KOPT-K1 (cell line): ENCODE measurements at regions not wholly inside any gene's neighbourhood (a gene's known extent, or its start where the extent isn't known, plus 50 kb on each side); places are given as distances from the start of the nearest gene placed in this dataset.

Experiments
- H3K27ac ChIP-seq: fragments of 200-600 bp; sonication (generic); 2 replicates; pipeline ENCODE4 v1.5.1; 2016; ENCODE audit warnings: antibody characterized with exemption, mild to moderate bottlenecking, low read depth, low read length; ENCODE audit not compliant: poor library complexity, severe bottlenecking
- H3K36me3 ChIP-seq: fragments of 200-600 bp; sonication (generic); 2 replicates; pipeline ENCODE4 v1.5.1; 2017; ENCODE audit warnings: antibody characterized with exemption, mild to moderate bottlenecking, low read length, moderate library complexity; ENCODE audit not compliant: insufficient read depth
- H3K9me3 ChIP-seq: fragments of 200-600 bp; sonication (generic); 2 replicates; pipeline ENCODE4 v1.5.1; 2017; ENCODE audit warnings: antibody characterized with exemption, low read length, mild to moderate bottlenecking; ENCODE audit not compliant: insufficient read depth, poor library complexity, severe bottlenecking

GRCh38 chr9:99557816-99558215 is 263.9 kb upstream of the NR4A3 start:
- Histone ChIP-seq H3K27ac (no peak overlapping the region), H3K9me3 (no peaks in the 10 kb centered on the region), H3K36me3 (no peaks in the 10 kb centered on the region)

GRCh38 chr9:99559776-99560175 is 261.9 kb upstream of the NR4A3 start:
- no peaks in the 10 kb centered on the region for H3K9me3 ChIP-seq
- no peaks in the 10 kb centered on the region for H3K36me3 ChIP-seq
- H3K27ac ChIP-seq: no peak overlapping the region

DNA sequence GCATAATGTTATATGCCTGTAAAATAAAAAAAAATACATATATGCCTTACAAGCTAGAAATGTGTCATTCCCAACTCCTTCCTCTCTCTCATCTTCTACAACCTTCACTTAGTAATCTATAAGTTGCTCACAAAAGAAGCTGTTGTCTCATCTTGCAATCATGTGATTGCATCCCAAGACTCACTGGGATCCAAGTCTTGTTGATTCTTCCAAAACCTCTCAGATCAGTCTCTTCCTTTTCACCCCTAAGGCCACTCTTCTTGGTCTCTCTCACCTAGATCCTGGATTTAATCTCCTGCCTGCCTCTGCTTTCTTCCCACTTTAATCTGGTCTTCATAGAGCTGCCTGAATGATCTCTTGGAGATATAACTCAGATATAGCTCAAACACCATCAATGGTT is 261.1 kb upstream of the NR4A3 start:
- Histone ChIP-seq H3K36me3 (no peaks in the 10 kb centered on the region), H3K27ac (no peak overlapping the region), H3K9me3 (no peaks in the 10 kb centered on the region)

GRCh38 chr9:99561509-99561917 is 260.2 kb upstream of the NR4A3 start:
- no peaks in the 10 kb centered on the region for H3K9me3 ChIP-seq
- H3K36me3 ChIP-seq: no peaks in the 10 kb centered on the region
- H3K27ac ChIP-seq: no peak overlapping the region

DNA sequence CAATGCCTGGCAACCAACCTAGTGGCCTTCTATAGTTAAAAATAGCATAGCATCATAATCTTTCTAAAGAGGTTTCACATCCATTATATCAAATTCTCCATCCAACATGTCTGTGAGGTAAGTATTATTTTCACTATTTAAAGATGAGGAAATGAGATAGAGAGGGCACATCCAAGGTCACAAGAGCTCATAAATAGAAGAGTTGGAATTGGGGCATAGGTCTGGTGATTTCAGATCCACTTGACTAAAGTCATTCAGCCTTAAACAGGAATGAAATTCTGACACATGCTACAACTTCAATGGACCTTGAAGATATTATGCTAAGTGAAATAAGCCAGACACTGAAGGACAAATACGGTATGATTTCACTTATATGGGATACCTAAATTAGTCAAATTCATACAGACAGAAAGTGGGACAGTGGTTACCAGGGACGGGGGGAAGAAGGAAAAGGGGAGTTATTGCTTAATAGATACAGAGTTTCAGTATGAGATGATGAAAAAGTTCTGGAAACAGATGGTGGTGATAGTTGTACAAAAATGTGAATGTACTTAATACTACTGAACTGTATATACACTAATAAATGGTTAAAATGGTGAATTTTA is 259.6 kb upstream of the NR4A3 start:
- Histone ChIP-seq H3K36me3 (no peaks in the 10 kb centered on the region), H3K27ac (no peak overlapping the region), H3K9me3 (no peaks in the 10 kb centered on the region)

- Histone ChIP-seq H3K9me3 (no peaks in the 10 kb centered on the region), H3K27ac (no peak overlapping the region), H3K36me3 (no peaks in the 10 kb centered on the region)
These were observed 258.3 kb upstream of the NR4A3 start for GRCh38 chr9:99563364-99563763.

GRCh38 chr9:99565203-99565602 is 256.5 kb upstream of the NR4A3 start:
- Histone ChIP-seq H3K27ac (no peak overlapping the region), H3K36me3 (no peaks in the 10 kb centered on the region), H3K9me3 (no peaks in the 10 kb centered on the region)

DNA sequence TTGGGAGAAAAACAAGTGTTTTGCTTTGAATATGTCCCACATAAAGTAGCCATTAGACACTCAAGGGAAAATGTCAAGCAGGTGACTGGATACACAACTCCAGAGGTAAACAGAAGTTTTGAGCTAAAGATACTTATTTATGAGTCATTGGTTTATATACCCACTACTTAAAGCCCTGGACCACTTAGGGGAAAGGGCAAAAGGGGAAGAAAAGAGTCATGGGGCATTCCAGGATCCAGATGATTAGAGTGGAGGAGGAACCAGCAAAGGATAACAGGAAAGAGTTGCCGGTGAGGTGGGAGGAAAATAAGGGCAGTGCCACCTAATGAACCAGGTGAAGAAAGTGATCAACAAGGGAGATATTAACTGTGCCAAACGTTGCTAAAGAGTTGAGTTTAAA is 254.2 kb upstream of the NR4A3 start:
- Histone ChIP-seq H3K36me3 (no peaks in the 10 kb centered on the region), H3K9me3 (no peaks in the 10 kb centered on the region), H3K27ac (no peak overlapping the region)

DNA sequence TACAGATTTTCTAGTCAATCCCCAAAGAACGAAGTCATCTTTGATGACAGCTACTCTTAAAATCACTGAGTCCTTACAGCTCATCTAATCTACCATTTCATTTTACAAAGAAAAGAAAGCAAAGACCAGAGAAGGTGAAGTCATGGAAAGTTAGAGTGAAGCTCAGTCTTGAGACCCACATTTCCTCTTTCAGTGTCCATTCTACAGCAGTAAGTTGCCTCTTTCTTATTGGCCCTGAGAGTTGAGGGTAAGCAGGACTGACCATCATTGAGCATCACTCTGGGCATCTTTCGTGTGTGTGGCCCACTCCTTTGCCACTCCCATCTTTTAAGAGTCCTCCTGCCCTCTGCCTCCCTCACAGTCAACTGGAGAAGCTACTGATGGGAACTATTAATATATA is 251.8 kb upstream of the NR4A3 start:
- Histone ChIP-seq H3K9me3 (no peaks in the 10 kb centered on the region), H3K27ac (no peak overlapping the region), H3K36me3 (no peaks in the 10 kb centered on the region)

DNA sequence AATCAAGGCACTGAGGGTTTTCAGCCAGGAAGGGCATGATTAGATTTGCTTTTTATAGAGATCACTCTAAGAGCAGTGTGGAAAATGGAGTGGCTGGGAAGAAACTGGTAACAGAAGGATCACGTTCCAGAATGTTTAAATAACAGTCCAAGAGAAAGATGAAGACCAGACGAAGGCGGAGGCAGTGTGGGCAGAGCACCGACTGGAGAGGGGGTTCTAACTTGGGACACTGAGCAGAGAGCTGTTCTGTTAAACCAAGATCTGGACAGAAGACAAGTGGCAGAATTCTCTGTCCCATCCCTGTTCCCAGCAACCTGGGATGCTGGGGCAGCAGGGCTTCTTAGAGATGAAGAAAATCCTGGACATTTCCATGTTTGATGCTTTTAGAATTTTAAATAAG is 249.1 kb upstream of the NR4A3 start:
- no peak overlapping the region for H3K27ac ChIP-seq
- no peaks in the 10 kb centered on the region for H3K9me3 ChIP-seq
- H3K36me3 ChIP-seq: no peaks in the 10 kb centered on the region

DNA sequence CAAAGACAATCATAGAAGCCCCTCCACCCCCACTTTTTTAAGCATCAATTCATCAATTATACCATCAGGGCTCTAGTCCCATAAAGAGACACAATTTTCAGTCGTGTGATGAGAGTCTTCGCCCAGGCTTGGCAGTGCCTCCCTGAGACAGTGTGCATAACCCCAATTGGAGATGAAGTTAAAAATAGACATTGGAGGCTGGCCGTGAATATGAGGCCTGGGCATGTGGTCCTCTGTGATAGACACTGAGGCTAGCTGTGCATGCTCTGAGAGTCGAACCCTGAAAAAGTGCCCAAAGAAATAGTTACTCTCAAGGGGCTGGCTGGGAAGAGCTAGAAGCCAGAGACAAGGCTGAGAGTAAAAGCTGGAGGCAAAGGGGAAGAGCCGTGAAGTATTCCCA is 248.6 kb upstream of the NR4A3 start:
- no peaks in the 10 kb centered on the region for H3K9me3 ChIP-seq
- H3K36me3 ChIP-seq: no peaks in the 10 kb centered on the region
- no peak overlapping the region for H3K27ac ChIP-seq

DNA sequence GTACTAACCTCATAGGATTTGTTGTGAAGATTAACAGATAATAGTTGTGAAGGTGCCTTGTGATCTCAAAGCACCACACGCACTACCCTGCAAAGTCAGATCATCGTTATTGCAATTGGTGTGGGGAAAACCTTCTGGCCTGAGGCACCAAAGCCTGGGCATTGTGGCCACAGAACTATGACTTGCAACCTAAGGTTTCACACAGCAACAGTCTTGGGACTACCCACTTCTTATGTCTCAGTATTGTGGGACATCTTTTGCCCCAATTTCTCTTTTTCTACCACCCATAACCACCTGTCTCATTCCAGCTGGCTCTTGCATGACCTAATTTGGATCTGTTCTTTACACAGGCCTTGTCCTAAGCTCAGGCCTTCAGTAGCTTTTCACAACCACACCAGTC is 247.8 kb upstream of the NR4A3 start:
- Histone ChIP-seq H3K27ac (no peak overlapping the region), H3K9me3 (no peaks in the 10 kb centered on the region), H3K36me3 (no peaks in the 10 kb centered on the region)

- no peak overlapping the region for H3K27ac ChIP-seq
- no peaks in the 10 kb centered on the region for H3K9me3 ChIP-seq
- no peaks in the 10 kb centered on the region for H3K36me3 ChIP-seq
These were observed 245.7 kb upstream of the NR4A3 start for GRCh38 chr9:99576002-99576401.

DNA sequence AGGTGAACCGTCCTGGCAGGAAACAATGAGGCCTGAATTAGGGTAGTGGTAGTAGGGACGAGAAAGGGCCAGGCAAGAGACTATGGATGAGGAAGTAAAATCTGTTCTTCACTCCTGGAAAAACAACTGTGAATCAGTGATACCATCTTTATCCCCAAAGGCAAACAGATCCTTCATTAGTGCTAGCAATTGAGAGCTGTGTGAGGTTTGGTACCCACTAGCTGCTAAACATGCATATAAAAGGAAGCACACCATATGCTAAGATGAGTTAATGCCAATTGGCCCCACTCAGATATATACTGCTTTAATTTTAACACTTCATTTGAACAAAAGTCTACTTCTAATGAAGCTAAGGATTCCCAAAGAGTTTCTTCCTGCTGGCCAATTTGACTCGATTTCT is 244.8 kb upstream of the NR4A3 start:
- H3K27ac ChIP-seq: no peak overlapping the region
- H3K9me3 ChIP-seq: no peaks in the 10 kb centered on the region

GRCh38 chr9:99577351-99577750 is 244.3 kb upstream of the NR4A3 start:
- no peaks in the 10 kb centered on the region for H3K9me3 ChIP-seq
- no peak overlapping the region for H3K27ac ChIP-seq
- H3K36me3 ChIP-seq: no peaks in the 10 kb centered on the region

More for the DNA sequence above, 244.8 kb upstream of the NR4A3 start:
- H3K36me3 ChIP-seq: no peaks in the 10 kb centered on the region

DNA sequence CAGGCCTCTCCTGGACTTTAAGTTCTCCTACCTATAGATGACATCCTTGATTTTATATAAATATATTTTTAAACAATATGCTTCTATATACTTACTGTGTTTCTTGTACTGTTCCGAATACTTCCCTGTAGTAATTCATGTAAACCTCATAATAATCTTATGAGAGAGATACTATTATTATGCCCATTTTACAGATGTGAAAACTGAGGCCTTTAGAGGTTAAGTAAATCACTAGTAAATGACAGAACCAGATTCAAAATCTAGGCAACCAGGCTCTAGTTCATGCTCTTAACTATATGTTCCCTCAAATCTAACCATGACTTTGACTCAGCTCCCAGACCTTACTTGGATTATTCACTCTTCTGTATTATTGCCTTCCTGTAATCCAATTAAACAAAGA is 243.0 kb upstream of the NR4A3 start:
- Histone ChIP-seq H3K36me3 (no peaks in the 10 kb centered on the region), H3K9me3 (no peaks in the 10 kb centered on the region), H3K27ac (no peak overlapping the region)
